ENCODE measurements at regions not wholly inside any gene's neighbourhood (a gene's known extent, or its start where the extent isn't known, plus 50 kb on each side); places are given as distances from the start of the nearest gene placed in this dataset.
A peak's percentile ranks its signal among the peaks of the same experiment; 100 is the strongest.

DNA sequence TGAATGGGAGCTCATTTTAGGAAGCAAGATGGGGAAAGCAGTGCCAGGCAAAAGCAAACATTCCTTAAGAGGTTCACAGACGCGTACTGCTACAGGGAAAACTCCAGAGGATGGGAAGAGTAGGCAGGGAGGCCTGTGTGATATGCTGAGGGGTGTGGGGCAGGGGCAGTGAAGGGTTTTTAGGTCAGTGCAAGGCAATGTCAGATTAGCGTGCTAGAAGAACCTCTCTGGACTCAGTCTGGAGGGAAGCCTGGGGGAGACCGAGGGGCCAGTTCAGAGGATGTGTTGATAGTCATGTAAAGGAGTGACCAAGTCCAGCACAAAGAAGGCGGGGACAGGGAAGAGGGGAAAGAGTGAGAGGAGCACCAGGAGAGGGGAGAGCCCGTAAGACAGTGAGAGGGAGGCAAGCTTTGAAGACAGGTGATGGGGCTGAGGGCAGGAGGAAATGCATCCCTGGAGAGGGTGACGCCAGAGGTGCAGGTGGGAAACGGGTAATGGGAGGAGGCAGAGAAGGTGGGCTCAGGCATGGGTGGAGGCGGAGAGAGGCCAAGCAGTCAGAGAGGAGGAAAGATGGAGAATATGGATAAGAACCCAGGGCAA, 134.5 kb downstream of the MTX3 start (continued):
- TF ChIP-seq, protein P1, sequence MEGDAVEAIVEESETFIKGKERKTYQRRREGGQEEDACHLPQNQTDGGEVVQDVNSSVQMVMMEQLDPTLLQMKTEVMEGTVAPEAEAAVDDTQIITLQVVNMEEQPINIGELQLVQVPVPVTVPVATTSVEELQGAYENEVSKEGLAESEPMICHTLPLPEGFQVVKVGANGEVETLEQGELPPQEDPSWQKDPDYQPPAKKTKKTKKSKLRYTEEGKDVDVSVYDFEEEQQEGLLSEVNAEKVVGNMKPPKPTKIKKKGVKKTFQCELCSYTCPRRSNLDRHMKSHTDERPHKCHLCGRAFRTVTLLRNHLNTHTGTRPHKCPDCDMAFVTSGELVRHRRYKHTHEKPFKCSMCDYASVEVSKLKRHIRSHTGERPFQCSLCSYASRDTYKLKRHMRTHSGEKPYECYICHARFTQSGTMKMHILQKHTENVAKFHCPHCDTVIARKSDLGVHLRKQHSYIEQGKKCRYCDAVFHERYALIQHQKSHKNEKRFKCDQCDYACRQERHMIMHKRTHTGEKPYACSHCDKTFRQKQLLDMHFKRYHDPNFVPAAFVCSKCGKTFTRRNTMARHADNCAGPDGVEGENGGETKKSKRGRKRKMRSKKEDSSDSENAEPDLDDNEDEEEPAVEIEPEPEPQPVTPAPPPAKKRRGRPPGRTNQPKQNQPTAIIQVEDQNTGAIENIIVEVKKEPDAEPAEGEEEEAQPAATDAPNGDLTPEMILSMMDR (IDR thresholded peaks at IDR 0.05; ENCODE audit: low read depth, low read length, missing input control), result no peak
- no peak for TF ChIP-seq SP1 (IDR thresholded peaks at IDR 0.05)
- no peak for TF ChIP-seq YY1 (IDR thresholded peaks at IDR 0.05)

DNA sequence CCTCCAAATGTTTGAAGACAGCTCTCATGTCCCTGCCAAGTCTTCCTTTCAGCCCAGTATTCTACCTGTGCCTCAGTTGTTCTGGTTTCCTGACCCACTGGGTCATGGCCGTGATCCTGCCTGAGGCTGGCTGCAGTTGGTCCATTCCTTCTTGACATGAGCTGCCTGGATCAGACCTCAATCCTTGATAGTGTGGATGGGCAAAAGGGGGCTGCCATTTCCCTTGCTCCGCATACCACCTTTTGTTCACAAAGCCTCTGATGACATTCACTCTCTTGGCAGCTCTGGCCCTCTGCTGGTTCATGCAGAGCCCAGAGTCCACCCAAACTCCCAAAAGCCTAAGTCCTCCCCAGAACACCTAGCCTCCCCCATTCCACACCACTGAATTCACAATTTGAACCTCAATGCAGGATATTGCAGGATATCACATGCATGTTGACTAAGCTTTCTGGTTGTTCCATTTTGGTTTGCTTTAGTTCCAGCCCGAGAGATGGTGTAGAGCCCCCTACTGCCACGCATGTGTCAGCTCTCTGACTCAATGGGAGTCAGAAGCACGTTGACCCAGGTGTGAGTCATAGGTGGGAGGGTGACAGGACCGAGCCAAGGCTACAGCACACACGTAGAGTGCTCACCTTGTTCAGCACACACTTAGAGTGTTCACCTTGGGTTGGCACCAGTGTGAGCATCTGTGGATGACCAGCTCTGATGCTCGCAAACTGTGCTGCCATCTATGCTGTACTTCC, 137.2 kb downstream of the MTX3 start:
- H3K36me3 ChIP-seq (ENCODE audit: control insufficient read depth in 4 of 4, insufficient read depth in 3 of 4, low read depth in 1 of 4, low read length in 3 of 4), result no peaks in the 10 kb centered on the region
- H3K27ac ChIP-seq (ENCODE audit: low read depth in 1 of 2, low read length in 2 of 2), result no peak overlapping the region
- TF ChIP-seq YY1 (IDR thresholded peaks at IDR 0.05), result no peak
- TF ChIP-seq ZBTB33 (IDR thresholded peaks at IDR 0.05), result no peak
- no peak for TF ChIP-seq HNF4G (IDR thresholded peaks at IDR 0.05)
- no peak for TF ChIP-seq FOXA1 (IDR thresholded peaks at IDR 0.05)
- no peak for TF ChIP-seq RAD21 (IDR thresholded peaks at IDR 0.05)
- TF ChIP-seq JUND (IDR thresholded peaks at IDR 0.05), result no peak

GRCh38 chr5:79853028-79853427, 138.0 kb downstream of the MTX3 start:
- 92% methylated on average over 3 of the region's 3 CpGs for WGBS
- Histone ChIP-seq H3K4me1 (ENCODE audit: control insufficient read depth in 4 of 4, insufficient read depth in 4 of 4, low read length in 3 of 4) (no peaks in the 10 kb centered on the region), H3K9ac (ENCODE audit: low read depth in 1 of 2, low read length in 2 of 2) (no peak overlapping the region), H3K9me3 (ENCODE audit: control insufficient read depth in 4 of 4, low read length in 3 of 4) (no peaks in the 10 kb centered on the region), H3K27ac (ENCODE audit: low read depth in 1 of 2, low read length in 2 of 2) (no peak overlapping the region), H3K27me3 (ENCODE audit: control insufficient read depth in 4 of 4, insufficient read depth in 4 of 4, low read length in 3 of 4) (no peaks in the 10 kb centered on the region), H3K36me3 (ENCODE audit: control insufficient read depth in 4 of 4, insufficient read depth in 3 of 4, low read depth in 1 of 4, low read length in 3 of 4) (no peaks in the 10 kb centered on the region), H3K4me3 (ENCODE audit: low read depth in 1 of 3, low read length in 3 of 3) (no peak overlapping the region)
- TF ChIP-seq FOXA2 (IDR thresholded peaks at IDR 0.05), result no peak
- TF ChIP-seq RAD21 (IDR thresholded peaks at IDR 0.05), result no peak
- TF ChIP-seq HNF4G (IDR thresholded peaks at IDR 0.05), result no peak
- TF ChIP-seq, protein P1 (IDR thresholded peaks at IDR 0.05; ENCODE audit: low read depth, low read length, missing input control), result no peak
- TF ChIP-seq GABPA (IDR thresholded peaks at IDR 0.05 in 1 of 2, conservative IDR thresholded peaks at IDR 0.05 in 1 of 2), result no peak
- no peak for TF ChIP-seq HNF4A (conservative IDR thresholded peaks at IDR 0.05)
- DNase-seq (ENCODE audit: low spot score), result peak; percentile 14

More for the DNA sequence above, 137.2 kb downstream of the MTX3 start:
- H3K4me1 ChIP-seq (ENCODE audit: control insufficient read depth in 4 of 4, insufficient read depth in 4 of 4, low read length in 3 of 4), result no peaks in the 10 kb centered on the region
- no peaks in the 10 kb centered on the region for H3K9me3 ChIP-seq (ENCODE audit: control insufficient read depth in 4 of 4, low read length in 3 of 4)
- WGBS, result 90% methylated on average over 8 of the region's 8 CpGs
- H3K9ac ChIP-seq (ENCODE audit: low read depth in 1 of 2, low read length in 2 of 2), result no peak overlapping the region
- H3K4me3 ChIP-seq (ENCODE audit: low read depth in 1 of 3, low read length in 3 of 3), result no peak overlapping the region
- no peaks in the 10 kb centered on the region for H3K27me3 ChIP-seq (ENCODE audit: control insufficient read depth in 4 of 4, insufficient read depth in 4 of 4, low read length in 3 of 4)
- DNase-seq (ENCODE audit: low spot score), result peak; percentile 29

All from liver (tissue), 8 donors.